ENCODE measurements at regions not wholly inside any gene's neighbourhood (a gene's known extent, or its start where the extent isn't known, plus 50 kb on each side); places are given as distances from the start of the nearest gene placed in this dataset.

DNA sequence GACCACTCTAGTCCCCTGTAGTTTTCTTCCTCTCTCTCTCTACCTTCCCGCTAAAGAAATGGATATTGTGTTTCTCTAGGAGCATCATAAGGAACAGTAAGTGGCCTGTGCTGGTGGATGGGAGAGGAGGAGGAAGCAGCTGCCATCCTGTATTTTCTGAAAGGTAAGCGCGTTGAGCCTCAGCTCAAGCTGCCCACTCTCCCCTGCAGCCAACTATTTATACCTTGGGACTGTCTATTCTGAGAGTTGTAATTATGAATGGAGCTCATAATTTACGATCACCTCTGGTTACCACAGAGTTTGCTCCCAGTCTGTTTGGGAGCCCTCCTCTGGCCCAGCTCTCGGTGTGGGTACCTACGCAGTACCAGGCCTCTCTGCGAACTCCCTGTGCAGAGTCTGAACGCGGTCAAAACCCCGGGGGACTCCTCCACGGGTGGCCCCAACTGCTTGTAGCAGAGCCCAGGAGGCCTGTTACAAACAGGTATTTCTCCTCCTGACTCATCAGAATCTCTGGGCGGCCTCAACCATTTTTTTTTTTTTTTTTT, 285.4 kb downstream of the SMOC2 start:
- no peak overlapping the region for H2AFZ ChIP-seq (ENCODE audit: low read depth, low read length)
- no peaks in the 10 kb centered on the region for H3K27me3 ChIP-seq (ENCODE audit: insufficient read depth, low read length, poor library complexity)
- no peak overlapping the region for H3K4me3 ChIP-seq (ENCODE audit: low read depth in 1 of 2, low read length in 2 of 2)
- ATAC-seq (ENCODE audit: insufficient read depth, low read depth) (no peak), DNase-seq (no peak)
- no peak overlapping the region for H3K27ac ChIP-seq (ENCODE audit: low read length)
- TF ChIP-seq, protein P1, sequence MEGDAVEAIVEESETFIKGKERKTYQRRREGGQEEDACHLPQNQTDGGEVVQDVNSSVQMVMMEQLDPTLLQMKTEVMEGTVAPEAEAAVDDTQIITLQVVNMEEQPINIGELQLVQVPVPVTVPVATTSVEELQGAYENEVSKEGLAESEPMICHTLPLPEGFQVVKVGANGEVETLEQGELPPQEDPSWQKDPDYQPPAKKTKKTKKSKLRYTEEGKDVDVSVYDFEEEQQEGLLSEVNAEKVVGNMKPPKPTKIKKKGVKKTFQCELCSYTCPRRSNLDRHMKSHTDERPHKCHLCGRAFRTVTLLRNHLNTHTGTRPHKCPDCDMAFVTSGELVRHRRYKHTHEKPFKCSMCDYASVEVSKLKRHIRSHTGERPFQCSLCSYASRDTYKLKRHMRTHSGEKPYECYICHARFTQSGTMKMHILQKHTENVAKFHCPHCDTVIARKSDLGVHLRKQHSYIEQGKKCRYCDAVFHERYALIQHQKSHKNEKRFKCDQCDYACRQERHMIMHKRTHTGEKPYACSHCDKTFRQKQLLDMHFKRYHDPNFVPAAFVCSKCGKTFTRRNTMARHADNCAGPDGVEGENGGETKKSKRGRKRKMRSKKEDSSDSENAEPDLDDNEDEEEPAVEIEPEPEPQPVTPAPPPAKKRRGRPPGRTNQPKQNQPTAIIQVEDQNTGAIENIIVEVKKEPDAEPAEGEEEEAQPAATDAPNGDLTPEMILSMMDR (IDR thresholded peaks at IDR 0.05; ENCODE audit: borderline replicate concordance, extremely low read depth, low read length, poor library complexity, severe bottlenecking): no peak
- TF ChIP-seq EZH2 (IDR thresholded peaks at IDR 0.05; ENCODE audit: borderline replicate concordance, low read depth, low read length, severe bottlenecking): no peak
- H3K4me1 ChIP-seq (ENCODE audit: insufficient read depth, low read length): no peaks in the 10 kb centered on the region
- H3K4me2 ChIP-seq (ENCODE audit: insufficient read depth, low read length): no peak overlapping the region
- no peaks in the 10 kb centered on the region for H3K9me3 ChIP-seq (ENCODE audit: insufficient read depth, low read length, severe bottlenecking)
- H3K9ac ChIP-seq (ENCODE audit: low read depth, low read length): no peak overlapping the region
- no peaks in the 10 kb centered on the region for H4K20me1 ChIP-seq (ENCODE audit: insufficient read depth, low read length)
- no peaks in the 10 kb centered on the region for H3K36me3 ChIP-seq (ENCODE audit: insufficient read depth, low read length)
- H3K79me2 ChIP-seq (ENCODE audit: insufficient read depth, low read length): no peaks in the 10 kb centered on the region

DNA sequence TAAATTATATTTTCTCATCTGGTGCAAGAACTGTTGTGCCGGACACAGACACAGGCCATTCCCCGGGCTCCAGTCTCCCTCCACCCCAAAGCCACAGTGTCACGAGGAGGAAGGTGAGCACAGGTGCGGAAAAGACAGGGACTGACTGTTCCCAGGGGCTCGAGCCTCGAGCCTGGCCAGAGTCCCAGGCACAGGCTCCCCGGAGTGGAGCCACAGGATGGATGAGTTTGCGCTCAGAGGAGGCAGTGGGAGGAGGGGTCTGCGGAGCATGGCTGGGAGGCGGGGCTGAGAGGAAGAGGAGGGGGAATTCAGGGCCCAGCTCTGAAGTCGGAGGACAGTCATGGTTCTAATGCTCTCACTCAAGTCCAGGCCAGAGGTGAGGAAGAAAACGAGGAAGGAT, 284.8 kb downstream of the SMOC2 start:
- no peaks in the 10 kb centered on the region for H3K4me1 ChIP-seq (ENCODE audit: insufficient read depth, low read length)
- H2AFZ ChIP-seq (ENCODE audit: low read depth, low read length): no peak overlapping the region
- no peaks in the 10 kb centered on the region for H3K79me2 ChIP-seq (ENCODE audit: insufficient read depth, low read length)
- no peak overlapping the region for H3K9ac ChIP-seq (ENCODE audit: low read depth, low read length)
- no peaks in the 10 kb centered on the region for H4K20me1 ChIP-seq (ENCODE audit: insufficient read depth, low read length)
- H3K27me3 ChIP-seq (ENCODE audit: insufficient read depth, low read length, poor library complexity): no peaks in the 10 kb centered on the region
- no peak for TF ChIP-seq EZH2 (IDR thresholded peaks at IDR 0.05; ENCODE audit: borderline replicate concordance, low read depth, low read length, severe bottlenecking)
- TF ChIP-seq, protein P1 (IDR thresholded peaks at IDR 0.05; ENCODE audit: borderline replicate concordance, extremely low read depth, low read length, poor library complexity, severe bottlenecking): no peak
- no peak for ATAC-seq (ENCODE audit: insufficient read depth, low read depth)
- H3K9me3 ChIP-seq (ENCODE audit: insufficient read depth, low read length, severe bottlenecking): no peaks in the 10 kb centered on the region
- no peak overlapping the region for H3K4me2 ChIP-seq (ENCODE audit: insufficient read depth, low read length)
- H3K27ac ChIP-seq (ENCODE audit: low read length): no peak overlapping the region
- no peak overlapping the region for H3K4me3 ChIP-seq (ENCODE audit: low read depth in 1 of 2, low read length in 2 of 2)
- H3K36me3 ChIP-seq (ENCODE audit: insufficient read depth, low read length): no peaks in the 10 kb centered on the region
- DNase-seq: no peak

DNA sequence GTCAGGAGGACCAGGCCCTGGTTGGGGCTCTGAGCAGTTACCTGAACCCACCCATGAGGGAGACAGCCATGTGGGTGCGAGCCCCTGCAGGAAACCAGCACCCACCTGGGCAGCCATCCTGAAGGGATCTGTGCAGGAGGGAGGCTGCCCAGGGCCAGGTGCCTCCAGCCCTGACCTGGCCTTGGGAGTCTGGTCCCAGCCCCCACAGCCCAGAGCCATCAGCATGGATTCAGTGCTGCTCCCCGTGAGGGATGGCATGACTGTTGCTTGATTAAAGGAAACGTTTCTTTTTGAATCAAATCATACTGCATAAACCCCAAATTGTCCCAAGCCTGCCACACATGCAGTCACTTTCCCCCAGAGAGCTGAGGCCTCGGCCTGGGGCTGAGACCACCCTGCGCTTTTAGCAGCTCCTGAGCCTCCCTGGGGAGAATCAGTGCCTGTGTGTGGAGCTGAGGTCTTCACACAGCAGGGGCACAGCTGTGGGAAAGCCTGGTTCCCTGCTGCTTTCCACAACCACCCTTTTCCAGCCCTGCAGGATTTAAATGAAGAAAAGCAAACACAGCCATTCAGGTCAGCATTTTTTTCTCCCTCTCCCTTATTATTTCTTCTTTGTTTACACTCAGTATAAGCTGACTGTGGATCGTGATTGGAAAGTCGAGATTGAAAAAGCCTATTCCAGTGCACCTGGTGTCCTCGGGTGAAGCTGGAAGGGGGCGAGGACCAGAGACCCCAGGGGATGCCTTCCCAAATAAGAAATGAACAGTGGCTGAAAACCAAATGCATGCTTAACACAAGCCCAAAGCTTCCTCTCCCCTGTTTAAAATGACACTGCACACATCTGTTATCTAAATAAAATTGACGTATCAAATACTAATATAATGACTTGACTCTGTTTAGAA, 283.9 kb downstream of the SMOC2 start:
- Histone ChIP-seq H2AFZ (ENCODE audit: low read depth, low read length) (no peak overlapping the region), H3K79me2 (ENCODE audit: insufficient read depth, low read length) (no peaks in the 10 kb centered on the region), H3K4me1 (ENCODE audit: insufficient read depth, low read length) (no peaks in the 10 kb centered on the region), H4K20me1 (ENCODE audit: insufficient read depth, low read length) (no peaks in the 10 kb centered on the region), H3K27ac (ENCODE audit: low read length) (no peak overlapping the region), H3K4me2 (ENCODE audit: insufficient read depth, low read length) (no peak overlapping the region), H3K27me3 (ENCODE audit: insufficient read depth, low read length, poor library complexity) (no peaks in the 10 kb centered on the region), H3K4me3 (ENCODE audit: low read depth in 1 of 2, low read length in 2 of 2) (no peak overlapping the region), H3K36me3 (ENCODE audit: insufficient read depth, low read length) (no peaks in the 10 kb centered on the region), H3K9ac (ENCODE audit: low read depth, low read length) (no peak overlapping the region), H3K9me3 (ENCODE audit: insufficient read depth, low read length, severe bottlenecking) (no peaks in the 10 kb centered on the region)
- no peak for DNase-seq
- no peak for ATAC-seq (ENCODE audit: insufficient read depth, low read depth)
- TF ChIP-seq, protein P1 (IDR thresholded peaks at IDR 0.05; ENCODE audit: borderline replicate concordance, extremely low read depth, low read length, poor library complexity, severe bottlenecking): no peak
- TF ChIP-seq EZH2 (IDR thresholded peaks at IDR 0.05; ENCODE audit: borderline replicate concordance, low read depth, low read length, severe bottlenecking): no peak
